ENCODE measurements at regions not wholly inside any gene's neighbourhood (a gene's known extent, or its start where the extent isn't known, plus 50 kb on each side); places are given as distances from the start of the nearest gene placed in this dataset.

DNA sequence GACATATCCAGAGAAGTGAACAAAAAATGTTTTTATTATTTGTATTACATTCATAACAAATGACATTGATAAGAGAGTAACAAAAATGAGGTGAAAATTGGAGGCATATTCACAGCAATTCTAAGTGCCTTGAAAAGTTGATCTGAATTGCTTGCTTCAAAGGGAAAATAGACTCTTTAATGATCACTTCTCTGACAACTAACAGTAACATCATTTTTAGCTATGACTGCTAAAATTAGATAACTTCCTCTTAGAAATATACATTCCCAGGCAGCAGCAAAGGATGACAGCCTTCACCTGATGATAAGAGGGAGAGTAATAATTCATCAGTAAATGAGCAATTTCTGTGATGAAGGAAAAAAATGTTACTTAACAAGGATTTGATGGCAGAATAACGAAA lies 472.5 kb downstream of the PCDH10 start:
- no peaks in the 10 kb centered on the region for H3K27me3 ChIP-seq
- no peak overlapping the region for H3K4me3 ChIP-seq
- DNase-seq (no peak), ATAC-seq (no peak)
- H3K4me1 ChIP-seq: no peaks in the 10 kb centered on the region
- H3K9me3 ChIP-seq: no peaks in the 10 kb centered on the region
- no peaks in the 10 kb centered on the region for H3K36me3 ChIP-seq
- TF ChIP-seq CTCF (IDR thresholded peaks at IDR 0.05): no peak
- H3K27ac ChIP-seq: no peak overlapping the region
- intact Hi-C loops (cut with DNase I): no loop called here

- no peaks in the 10 kb centered on the region for H3K36me3 ChIP-seq
- DNase-seq (no peak), ATAC-seq (no peak)
- H3K4me1 ChIP-seq: no peaks in the 10 kb centered on the region
- H3K27ac ChIP-seq: no peak overlapping the region
- no peaks in the 10 kb centered on the region for H3K9me3 ChIP-seq
- no peaks in the 10 kb centered on the region for H3K27me3 ChIP-seq
- no peak overlapping the region for H3K4me3 ChIP-seq
- TF ChIP-seq CTCF (IDR thresholded peaks at IDR 0.05): no peak
- intact Hi-C loops (cut with DNase I): no loop called here
These were observed 471.5 kb downstream of the PCDH10 start for GRCh38 chr4:133620555-133620954.

DNA sequence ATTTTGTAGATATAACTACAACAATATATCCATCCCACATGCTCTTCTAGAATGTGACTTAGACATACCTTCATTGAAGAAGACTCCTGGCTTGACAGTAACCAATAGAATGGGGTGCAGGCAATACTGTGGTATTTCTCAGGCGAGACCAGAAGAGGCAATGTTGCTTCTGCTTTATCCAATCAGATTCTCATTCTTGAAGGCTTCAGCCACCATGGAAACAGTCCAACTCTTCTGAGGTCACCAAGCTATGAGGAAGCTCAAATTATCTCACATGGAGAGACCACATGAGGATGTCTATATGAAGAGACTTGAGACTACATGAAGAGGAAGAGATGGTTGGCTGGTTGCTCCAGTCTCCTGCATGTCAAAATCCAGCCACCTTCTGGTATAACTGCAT lies 469.9 kb downstream of the PCDH10 start:
- intact Hi-C loops (cut with DNase I): no loop called here
- H3K4me3 ChIP-seq: no peak overlapping the region
- no peaks in the 10 kb centered on the region for H3K36me3 ChIP-seq
- no peak overlapping the region for H3K27ac ChIP-seq
- ATAC-seq (no peak), DNase-seq (no peak)
- H3K27me3 ChIP-seq: no peaks in the 10 kb centered on the region
- no peaks in the 10 kb centered on the region for H3K4me1 ChIP-seq
- TF ChIP-seq CTCF (IDR thresholded peaks at IDR 0.05): no peak
- H3K9me3 ChIP-seq: no peaks in the 10 kb centered on the region

DNA sequence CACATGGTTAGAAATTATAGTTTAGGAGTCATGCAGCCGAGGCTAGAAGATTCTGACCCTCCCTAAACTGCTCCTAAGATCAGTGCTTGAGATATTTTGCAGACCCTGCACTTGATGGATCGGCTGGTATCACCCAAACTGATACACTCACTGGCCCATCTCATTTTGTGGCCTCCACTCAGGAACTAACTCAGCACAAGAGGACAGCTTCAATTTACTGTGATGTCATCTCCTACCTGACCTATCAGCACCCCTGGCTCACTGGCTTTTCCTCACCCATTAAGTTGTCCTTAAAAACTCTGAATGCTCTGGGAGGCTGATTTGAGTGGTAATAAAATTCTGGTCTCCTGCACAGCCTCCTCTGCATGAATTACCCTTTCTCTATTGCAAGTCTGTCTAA lies 450.9 kb downstream of the PCDH10 start:
- no peaks in the 10 kb centered on the region for H3K4me1 ChIP-seq
- no peak overlapping the region for H3K4me3 ChIP-seq

DNA sequence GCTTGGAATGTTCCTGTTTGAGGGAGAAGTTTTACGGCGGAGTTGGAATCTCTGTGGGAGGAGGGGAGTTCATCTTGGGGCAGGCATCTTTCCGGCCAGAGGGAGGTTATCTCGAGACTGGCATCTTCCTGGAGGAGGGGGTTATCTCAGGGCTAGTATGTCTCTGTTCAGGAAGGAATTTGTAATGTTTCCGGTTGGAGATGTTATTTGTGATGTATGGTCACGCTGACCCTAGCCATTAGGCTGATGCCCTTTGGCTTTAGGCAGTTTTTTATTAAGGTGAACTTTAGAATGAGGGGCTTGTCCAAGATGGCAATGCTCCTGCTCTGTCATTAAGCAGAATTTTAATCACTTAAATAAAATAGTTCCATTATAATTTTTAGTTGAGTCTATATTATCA lies 449.7 kb downstream of the PCDH10 start:
- ATAC-seq: no peak
- H3K27me3 ChIP-seq: no peaks in the 10 kb centered on the region
- no peak for TF ChIP-seq CTCF (IDR thresholded peaks at IDR 0.05)

More for the DNA sequence above, 450.9 kb downstream of the PCDH10 start:
- no peaks in the 10 kb centered on the region for H3K9me3 ChIP-seq
- no peaks in the 10 kb centered on the region for H3K36me3 ChIP-seq
- ATAC-seq: no peak
- no peak for DNase-seq
- intact Hi-C loops (cut with DNase I): no loop called here
- no peak overlapping the region for H3K27ac ChIP-seq
- H3K27me3 ChIP-seq: no peaks in the 10 kb centered on the region
- no peak for TF ChIP-seq CTCF (IDR thresholded peaks at IDR 0.05)

More for the DNA sequence above, 449.7 kb downstream of the PCDH10 start:
- Histone ChIP-seq H3K9me3 (no peaks in the 10 kb centered on the region), H3K4me1 (no peaks in the 10 kb centered on the region), H3K36me3 (no peaks in the 10 kb centered on the region), H3K4me3 (no peak overlapping the region), H3K27ac (no peak overlapping the region)
- DNase-seq: no peak
- intact Hi-C loops (cut with DNase I): no loop called here
